ENCODE measurements at regions not wholly inside any gene's neighbourhood (a gene's known extent, or its start where the extent isn't known, plus 50 kb on each side); places are given as distances from the start of the nearest gene placed in this dataset.

- SMC1A ChIA-PET (ENCODE audit: uncharacterized antibody, unreplicated experiment): no interaction called here
- H3K79me2 ChIP-seq (ENCODE audit: control insufficient read depth, insufficient read depth, low read length): no peaks in the 10 kb centered on the region
- H3K4me3 ChIP-seq: no peak overlapping the region
- no peak for DNase-seq (ENCODE audit: low read depth, low spot score)
- no peaks in the 10 kb centered on the region for H3K4me1 ChIP-seq (ENCODE audit: control insufficient read depth, insufficient read depth, low read length)
- RAD21 ChIA-PET (ENCODE audit: unreplicated experiment): no interaction called here
- no peak overlapping the region for H3K9ac ChIP-seq (ENCODE audit: control insufficient read depth, insufficient read depth, low read length)
- no peak overlapping the region for H2AFZ ChIP-seq (ENCODE audit: control insufficient read depth, low read depth, low read length)
- POLR2A ChIA-PET: no interaction called here
- H3K9me3 ChIP-seq (replicated peaks; ENCODE audit: control insufficient read depth, insufficient read depth, low read length): no peaks in the 10 kb centered on the region
- no peaks in the 10 kb centered on the region for H3K36me3 ChIP-seq (ENCODE audit: control insufficient read depth in 2 of 2, insufficient read depth in 2 of 2, low read length in 1 of 2)
- ATAC-seq: no peak
- H3K27ac ChIP-seq (ENCODE audit: control insufficient read depth, insufficient read depth): no peak overlapping the region
- no peaks in the 10 kb centered on the region for H4K20me1 ChIP-seq (ENCODE audit: control insufficient read depth, insufficient read depth)
- BruUV-seq (replicated peaks): no TSS peak
- no peak for FAIRE-seq
- H3K27me3 ChIP-seq (replicated peaks in 1 of 2; ENCODE audit: control insufficient read depth in 2 of 2, insufficient read depth in 2 of 2, low read length in 1 of 2): no peaks in the 10 kb centered on the region
- in situ Hi-C loops (cut with MboI) (no loop called here), intact Hi-C loops (cut with micrococcal nuclease; ENCODE audit: unreplicated experiment) (no loop called here)
- H3K4me2 ChIP-seq (ENCODE audit: control insufficient read depth, insufficient read depth): no peak overlapping the region
- CTCF ChIA-PET: no interaction called here
- WGBS (ENCODE audit: insufficient coverage, insufficient replicate concordance, low lambda C conversion rate, missing lambda C conversion rate): 22% methylated on average over 1 of the region's 1 CpG
- TF ChIP-seq RB1 (IDR thresholded peaks at IDR 0.05; ENCODE audit: borderline replicate concordance): no peak
- no peak for TF ChIP-seq ZBED1 (IDR thresholded peaks at IDR 0.05; ENCODE audit: borderline replicate concordance)
- no peak for TF ChIP-seq IKZF1 (conservative IDR thresholded peaks at IDR 0.05)
- no peak for TF ChIP-seq CHD1 (IDR thresholded peaks at IDR 0.05; ENCODE audit: low read depth, low read length)
- no peak for TF ChIP-seq ZNF274 (IDR thresholded peaks at IDR 0.05; ENCODE audit: insufficient read depth, insufficient read length)
Measured at GRCh38 chr4:107151173-107151572, 115.1 kb upstream of the DKK2 start.

DNA sequence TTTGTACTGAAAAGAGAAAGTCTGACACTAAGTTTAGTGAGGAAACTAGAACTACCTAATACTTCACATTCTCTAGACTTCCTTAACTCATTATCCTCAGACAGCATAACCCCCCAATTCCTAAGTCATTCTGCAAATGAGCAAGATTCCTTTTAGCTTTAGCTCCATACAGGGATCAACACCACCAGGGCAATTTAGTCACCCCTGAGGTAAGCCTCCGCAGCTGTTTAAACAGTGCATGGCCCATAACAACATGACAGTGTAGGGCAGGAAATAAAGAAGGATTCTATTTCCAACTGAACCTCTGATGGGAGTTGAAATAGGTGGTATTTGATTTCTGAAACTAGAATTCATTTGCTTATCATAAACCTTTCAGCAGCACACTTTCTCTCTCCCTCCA lies 112.8 kb upstream of the DKK2 start:
- DNase-seq (ENCODE audit: low read depth, low spot score) (no peak), ATAC-seq (no peak), FAIRE-seq (no peak)
- H3K4me1 ChIP-seq (ENCODE audit: control insufficient read depth, insufficient read depth, low read length): no peaks in the 10 kb centered on the region
- no peaks in the 10 kb centered on the region for H4K20me1 ChIP-seq (ENCODE audit: control insufficient read depth, insufficient read depth)
- SMC1A ChIA-PET (ENCODE audit: uncharacterized antibody, unreplicated experiment): no interaction called here
- H3K79me2 ChIP-seq (ENCODE audit: control insufficient read depth, insufficient read depth, low read length): no peaks in the 10 kb centered on the region
- H3K27me3 ChIP-seq (replicated peaks in 1 of 2; ENCODE audit: control insufficient read depth in 2 of 2, insufficient read depth in 2 of 2, low read length in 1 of 2): no peaks in the 10 kb centered on the region
- no TSS peak for BruUV-seq (replicated peaks)
- no peak overlapping the region for H3K9ac ChIP-seq (ENCODE audit: control insufficient read depth, insufficient read depth, low read length)
- RAD21 ChIA-PET (ENCODE audit: unreplicated experiment): no interaction called here
- intact Hi-C loops (cut with micrococcal nuclease; ENCODE audit: unreplicated experiment): no loop called here
- H3K27ac ChIP-seq (ENCODE audit: control insufficient read depth, insufficient read depth): no peak overlapping the region
- H2AFZ ChIP-seq (ENCODE audit: control insufficient read depth, low read depth, low read length): no peak overlapping the region
- in situ Hi-C loops (cut with MboI): no loop called here
- CTCF ChIA-PET: no interaction called here
- H3K4me2 ChIP-seq (ENCODE audit: control insufficient read depth, insufficient read depth): no peak overlapping the region
- POLR2A ChIA-PET: no interaction called here
- WGBS (ENCODE audit: insufficient coverage, insufficient replicate concordance, low lambda C conversion rate, missing lambda C conversion rate): 0% methylated on average over 1 of the region's 1 CpG
- no peaks in the 10 kb centered on the region for H3K36me3 ChIP-seq (ENCODE audit: control insufficient read depth in 2 of 2, insufficient read depth in 2 of 2, low read length in 1 of 2)
- H3K9me3 ChIP-seq (replicated peaks; ENCODE audit: control insufficient read depth, insufficient read depth, low read length): no peaks in the 10 kb centered on the region
- H3K4me3 ChIP-seq: no peak overlapping the region
- TF ChIP-seq FOXK2 (IDR thresholded peaks at IDR 0.05): no peak
- no peak for TF ChIP-seq CREM (IDR thresholded peaks at IDR 0.05; ENCODE audit: low read depth)
- TF ChIP-seq MLLT1 (IDR thresholded peaks at IDR 0.05): no peak
- no peak for TF ChIP-seq RAD51 (IDR thresholded peaks at IDR 0.05)
- TF ChIP-seq, protein P1, sequence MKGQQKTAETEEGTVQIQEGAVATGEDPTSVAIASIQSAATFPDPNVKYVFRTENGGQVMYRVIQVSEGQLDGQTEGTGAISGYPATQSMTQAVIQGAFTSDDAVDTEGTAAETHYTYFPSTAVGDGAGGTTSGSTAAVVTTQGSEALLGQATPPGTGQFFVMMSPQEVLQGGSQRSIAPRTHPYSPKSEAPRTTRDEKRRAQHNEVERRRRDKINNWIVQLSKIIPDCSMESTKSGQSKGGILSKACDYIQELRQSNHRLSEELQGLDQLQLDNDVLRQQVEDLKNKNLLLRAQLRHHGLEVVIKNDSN (IDR thresholded peaks at IDR 0.05; ENCODE audit: borderline replicate concordance, extremely low read length, insufficient read depth, low read depth, low read length): no peak
- TF ChIP-seq RUNX3 (IDR thresholded peaks at IDR 0.05; ENCODE audit: low read length): no peak
- TF ChIP-seq KAT2A (conservative IDR thresholded peaks at IDR 0.05; ENCODE audit: control insufficient read depth, low read depth, low read length): no peak
- TF ChIP-seq, protein P2, sequence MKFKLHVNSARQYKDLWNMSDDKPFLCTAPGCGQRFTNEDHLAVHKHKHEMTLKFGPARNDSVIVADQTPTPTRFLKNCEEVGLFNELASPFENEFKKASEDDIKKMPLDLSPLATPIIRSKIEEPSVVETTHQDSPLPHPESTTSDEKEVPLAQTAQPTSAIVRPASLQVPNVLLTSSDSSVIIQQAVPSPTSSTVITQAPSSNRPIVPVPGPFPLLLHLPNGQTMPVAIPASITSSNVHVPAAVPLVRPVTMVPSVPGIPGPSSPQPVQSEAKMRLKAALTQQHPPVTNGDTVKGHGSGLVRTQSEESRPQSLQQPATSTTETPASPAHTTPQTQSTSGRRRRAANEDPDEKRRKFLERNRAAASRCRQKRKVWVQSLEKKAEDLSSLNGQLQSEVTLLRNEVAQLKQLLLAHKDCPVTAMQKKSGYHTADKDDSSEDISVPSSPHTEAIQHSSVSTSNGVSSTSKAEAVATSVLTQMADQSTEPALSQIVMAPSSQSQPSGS (IDR thresholded peaks at IDR 0.05; ENCODE audit: low read length): no peak
- TF ChIP-seq, protein P3, sequence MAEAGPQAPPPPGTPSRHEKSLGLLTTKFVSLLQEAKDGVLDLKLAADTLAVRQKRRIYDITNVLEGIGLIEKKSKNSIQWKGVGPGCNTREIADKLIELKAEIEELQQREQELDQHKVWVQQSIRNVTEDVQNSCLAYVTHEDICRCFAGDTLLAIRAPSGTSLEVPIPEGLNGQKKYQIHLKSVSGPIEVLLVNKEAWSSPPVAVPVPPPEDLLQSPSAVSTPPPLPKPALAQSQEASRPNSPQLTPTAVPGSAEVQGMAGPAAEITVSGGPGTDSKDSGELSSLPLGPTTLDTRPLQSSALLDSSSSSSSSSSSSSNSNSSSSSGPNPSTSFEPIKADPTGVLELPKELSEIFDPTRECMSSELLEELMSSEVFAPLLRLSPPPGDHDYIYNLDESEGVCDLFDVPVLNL (IDR thresholded peaks at IDR 0.05; ENCODE audit: low read depth, low read length): no peak
- TF ChIP-seq IRF4 (IDR thresholded peaks at IDR 0.05; ENCODE audit: low read depth, low read length): no peak
- no peak for TF ChIP-seq RELA (IDR thresholded peaks at IDR 0.05; ENCODE audit: borderline replicate concordance, partially characterized antibody)
